ENCODE measurements at regions not wholly inside any gene's neighbourhood (a gene's known extent, or its start where the extent isn't known, plus 50 kb on each side); places are given as distances from the start of the nearest gene placed in this dataset.

DNA sequence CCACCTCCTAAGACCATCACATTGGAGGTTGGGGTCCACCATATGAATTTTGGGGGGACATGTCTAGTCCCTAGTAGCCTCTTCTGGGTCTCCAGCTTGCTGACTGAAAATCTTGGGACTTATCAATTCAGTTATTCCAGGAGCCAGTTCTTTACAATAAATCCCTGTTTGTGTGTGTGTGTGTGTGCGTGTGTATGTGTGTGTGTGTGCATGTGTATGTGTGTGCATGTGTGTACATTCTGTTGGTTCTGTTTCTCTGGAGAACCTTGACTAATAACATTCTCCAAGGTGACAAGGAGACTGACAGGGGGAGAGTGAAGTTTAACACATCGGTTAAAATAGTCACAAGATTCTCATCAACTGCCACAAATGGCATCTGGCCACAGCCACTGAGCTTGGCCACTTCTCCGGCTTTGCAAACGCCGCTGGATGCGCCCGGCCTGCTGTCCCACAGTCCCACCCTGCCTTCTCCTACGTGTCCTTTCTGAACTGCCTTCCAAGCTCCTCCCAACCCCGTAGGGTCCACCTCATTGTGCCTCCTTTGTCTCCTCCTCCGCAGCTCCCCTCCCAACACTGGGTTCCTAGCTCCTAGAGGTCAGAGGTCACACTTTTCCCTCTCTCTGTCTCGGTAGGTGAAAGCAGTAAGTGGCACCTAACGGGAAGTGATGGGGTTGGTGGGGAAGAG, 88.1 kb upstream of the DIO3 start:
- TF ChIP-seq SIN3A (IDR thresholded peaks at IDR 0.05; ENCODE audit: borderline replicate concordance, insufficient read depth, low read length) = no peak
- no peak for TF ChIP-seq POLR2AphosphoS5 (IDR thresholded peaks at IDR 0.05; ENCODE audit: low read depth, low read length)
- TF ChIP-seq, protein P1, sequence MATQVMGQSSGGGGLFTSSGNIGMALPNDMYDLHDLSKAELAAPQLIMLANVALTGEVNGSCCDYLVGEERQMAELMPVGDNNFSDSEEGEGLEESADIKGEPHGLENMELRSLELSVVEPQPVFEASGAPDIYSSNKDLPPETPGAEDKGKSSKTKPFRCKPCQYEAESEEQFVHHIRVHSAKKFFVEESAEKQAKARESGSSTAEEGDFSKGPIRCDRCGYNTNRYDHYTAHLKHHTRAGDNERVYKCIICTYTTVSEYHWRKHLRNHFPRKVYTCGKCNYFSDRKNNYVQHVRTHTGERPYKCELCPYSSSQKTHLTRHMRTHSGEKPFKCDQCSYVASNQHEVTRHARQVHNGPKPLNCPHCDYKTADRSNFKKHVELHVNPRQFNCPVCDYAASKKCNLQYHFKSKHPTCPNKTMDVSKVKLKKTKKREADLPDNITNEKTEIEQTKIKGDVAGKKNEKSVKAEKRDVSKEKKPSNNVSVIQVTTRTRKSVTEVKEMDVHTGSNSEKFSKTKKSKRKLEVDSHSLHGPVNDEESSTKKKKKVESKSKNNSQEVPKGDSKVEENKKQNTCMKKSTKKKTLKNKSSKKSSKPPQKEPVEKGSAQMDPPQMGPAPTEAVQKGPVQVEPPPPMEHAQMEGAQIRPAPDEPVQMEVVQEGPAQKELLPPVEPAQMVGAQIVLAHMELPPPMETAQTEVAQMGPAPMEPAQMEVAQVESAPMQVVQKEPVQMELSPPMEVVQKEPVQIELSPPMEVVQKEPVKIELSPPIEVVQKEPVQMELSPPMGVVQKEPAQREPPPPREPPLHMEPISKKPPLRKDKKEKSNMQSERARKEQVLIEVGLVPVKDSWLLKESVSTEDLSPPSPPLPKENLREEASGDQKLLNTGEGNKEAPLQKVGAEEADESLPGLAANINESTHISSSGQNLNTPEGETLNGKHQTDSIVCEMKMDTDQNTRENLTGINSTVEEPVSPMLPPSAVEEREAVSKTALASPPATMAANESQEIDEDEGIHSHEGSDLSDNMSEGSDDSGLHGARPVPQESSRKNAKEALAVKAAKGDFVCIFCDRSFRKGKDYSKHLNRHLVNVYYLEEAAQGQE (IDR thresholded peaks at IDR 0.05; ENCODE audit: insufficient read depth in 1 of 2, low read depth in 2 of 2, low read length in 2 of 2) = no peak
- no peak for TF ChIP-seq FOXP2 (optimal IDR thresholded peaks at IDR 0.05; ENCODE audit: borderline replicate concordance, extremely low read depth, extremely low read length, insufficient read depth)
- TF ChIP-seq TAF1 (IDR thresholded peaks at IDR 0.05; ENCODE audit: borderline replicate concordance, insufficient read depth, low read length) = no peak

DNA sequence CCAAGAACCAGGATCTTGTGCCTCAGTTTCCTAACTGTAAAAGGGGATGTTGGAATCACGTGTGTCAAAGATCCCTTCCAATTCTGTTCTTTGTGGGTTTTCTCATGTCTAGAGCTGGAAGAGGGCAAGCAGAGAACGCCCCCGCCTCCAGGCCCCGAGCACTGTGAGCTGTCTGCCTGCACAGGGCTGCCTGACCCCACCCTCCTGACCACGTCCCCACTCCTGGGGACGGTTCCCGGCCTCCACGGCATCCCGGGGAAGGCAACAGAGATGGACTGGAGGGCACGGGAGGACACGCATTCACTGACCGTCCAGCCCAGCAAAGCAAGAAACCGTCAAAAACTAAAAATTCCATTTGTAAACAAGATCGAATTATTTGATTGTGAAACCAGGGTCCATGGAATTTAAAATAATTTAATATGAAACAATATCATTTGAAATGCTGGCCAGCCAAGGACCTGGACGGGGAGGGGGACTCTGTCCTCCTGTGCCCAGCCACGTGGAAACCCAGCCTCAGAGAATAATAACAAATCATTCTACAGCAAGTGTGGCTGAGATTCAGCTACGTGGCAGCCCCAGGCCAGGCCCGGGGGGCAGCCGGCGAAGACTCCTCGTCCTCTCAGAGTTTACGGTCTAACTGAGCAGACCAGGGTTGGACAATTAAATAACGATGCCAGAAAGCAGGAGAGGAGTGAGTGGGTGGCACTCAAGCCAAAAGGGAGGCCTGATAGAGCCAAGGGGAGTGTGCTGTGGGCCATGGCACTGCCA, 87.3 kb upstream of the DIO3 start:
- no peak for TF ChIP-seq SIN3A (IDR thresholded peaks at IDR 0.05; ENCODE audit: borderline replicate concordance, insufficient read depth, low read length)
- TF ChIP-seq, protein P1 (IDR thresholded peaks at IDR 0.05; ENCODE audit: insufficient read depth in 1 of 2, low read depth in 2 of 2, low read length in 2 of 2) = no peak
- no peak for TF ChIP-seq TAF1 (IDR thresholded peaks at IDR 0.05; ENCODE audit: borderline replicate concordance, insufficient read depth, low read length)

DNA sequence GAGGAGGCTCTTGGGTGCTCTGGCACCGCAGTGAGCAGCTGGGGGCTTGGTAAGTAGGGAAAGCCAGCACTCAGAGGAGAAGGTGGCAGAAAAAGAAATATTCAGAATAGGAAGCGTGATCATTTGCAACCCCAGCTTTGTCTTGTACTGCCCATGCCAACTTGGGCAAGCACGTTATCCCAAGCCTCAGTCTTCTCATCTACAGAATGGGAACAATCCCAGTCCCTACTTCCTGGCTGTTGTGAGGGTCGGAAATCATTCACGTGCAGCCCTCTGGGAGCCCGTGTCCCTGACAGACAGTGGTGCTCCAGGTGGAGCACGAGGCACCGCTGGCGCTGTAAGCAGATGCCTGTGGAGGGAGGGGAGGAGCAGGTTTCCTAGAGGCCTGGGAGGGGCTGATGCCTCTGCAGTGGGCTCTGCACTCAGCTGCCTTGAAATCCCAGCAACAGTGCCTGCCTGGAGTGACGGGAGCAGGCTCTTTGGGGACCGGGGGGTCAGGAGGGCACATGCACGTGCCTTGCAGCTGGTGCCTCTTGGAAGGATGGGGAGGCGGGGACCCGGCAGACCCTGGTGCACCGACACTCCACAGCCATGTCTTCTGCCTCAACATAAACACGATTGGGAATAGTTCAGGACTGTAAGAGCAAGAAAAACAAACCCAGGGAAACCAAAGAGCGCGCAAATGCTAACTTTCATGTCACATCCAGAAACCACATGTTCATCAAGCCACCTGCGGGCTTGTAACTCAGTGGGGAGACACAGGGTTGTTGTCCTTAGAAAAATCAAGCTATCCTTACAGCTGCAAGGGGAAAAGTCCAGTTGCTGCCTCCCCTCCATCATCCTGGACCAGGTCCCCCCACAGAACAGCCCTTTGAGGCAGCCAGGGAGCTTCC, 86.5 kb upstream of the DIO3 start:
- TF ChIP-seq POLR2AphosphoS5 (IDR thresholded peaks at IDR 0.05; ENCODE audit: low read depth, low read length) (no peak), FOXP2 (optimal IDR thresholded peaks at IDR 0.05; ENCODE audit: borderline replicate concordance, extremely low read depth, extremely low read length, insufficient read depth) (no peak), TAF1 (IDR thresholded peaks at IDR 0.05; ENCODE audit: borderline replicate concordance, insufficient read depth, low read length) (no peak), SIN3A (IDR thresholded peaks at IDR 0.05; ENCODE audit: borderline replicate concordance, insufficient read depth, low read length) (no peak)
- TF ChIP-seq, protein P1 (IDR thresholded peaks at IDR 0.05; ENCODE audit: insufficient read depth in 1 of 2, low read depth in 2 of 2, low read length in 2 of 2) = no peak

DNA sequence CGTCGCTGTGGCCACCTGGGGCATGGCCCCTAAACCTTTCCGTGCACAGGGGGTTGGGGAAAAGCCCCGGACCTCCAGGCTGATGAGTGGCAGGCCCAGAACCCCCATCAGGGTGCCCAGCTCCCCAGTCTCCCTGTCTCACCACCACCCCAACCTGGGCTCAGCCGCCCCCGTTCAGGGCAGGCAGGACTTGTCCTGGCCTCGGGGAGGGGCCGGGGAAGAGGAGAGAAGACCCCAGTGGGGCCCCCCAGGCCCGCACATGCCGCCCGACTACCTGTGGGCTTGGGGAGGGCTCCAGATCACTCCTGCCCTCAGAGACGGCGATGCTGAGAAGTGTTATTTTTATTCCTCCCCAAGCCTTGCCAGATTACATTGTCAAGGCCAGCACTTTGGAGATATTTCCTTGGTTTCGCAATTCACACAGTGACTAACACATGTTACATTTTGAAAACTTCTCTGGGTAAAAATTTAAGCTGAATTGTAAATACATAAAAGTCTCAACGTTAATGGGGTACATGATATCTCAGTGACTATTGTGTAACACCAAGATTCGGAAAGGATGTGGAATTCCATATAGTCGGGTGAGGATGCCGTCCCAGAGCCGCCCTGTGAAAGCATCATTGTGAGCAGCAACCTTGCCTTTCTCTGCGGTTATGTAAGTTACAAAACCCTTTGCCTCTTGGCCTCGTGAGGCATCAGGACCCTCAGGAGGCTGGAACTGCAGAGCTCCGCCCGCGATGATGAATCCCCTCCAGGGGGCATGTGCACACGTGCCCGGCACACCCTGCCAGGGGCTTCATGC, 85.6 kb upstream of the DIO3 start:
- TF ChIP-seq TAF1 (IDR thresholded peaks at IDR 0.05; ENCODE audit: borderline replicate concordance, insufficient read depth, low read length) (no peak), POLR2AphosphoS5 (IDR thresholded peaks at IDR 0.05; ENCODE audit: low read depth, low read length) (no peak), FOXP2 (optimal IDR thresholded peaks at IDR 0.05; ENCODE audit: borderline replicate concordance, extremely low read depth, extremely low read length, insufficient read depth) (no peak), SIN3A (IDR thresholded peaks at IDR 0.05; ENCODE audit: borderline replicate concordance, insufficient read depth, low read length) (no peak)
- TF ChIP-seq, protein P1 (IDR thresholded peaks at IDR 0.05; ENCODE audit: insufficient read depth in 1 of 2, low read depth in 2 of 2, low read length in 2 of 2) = no peak

Data from PFSK-1 (cell line).